ENCODE measurements at regions not wholly inside any gene's neighbourhood (a gene's known extent, or its start where the extent isn't known, plus 50 kb on each side); places are given as distances from the start of the nearest gene placed in this dataset.
"Not testable (repeated sequence)": the region's sequence is repeated elsewhere in the genome, so short reads cannot be mapped to it uniquely, and the experiment has no call there.

DNA sequence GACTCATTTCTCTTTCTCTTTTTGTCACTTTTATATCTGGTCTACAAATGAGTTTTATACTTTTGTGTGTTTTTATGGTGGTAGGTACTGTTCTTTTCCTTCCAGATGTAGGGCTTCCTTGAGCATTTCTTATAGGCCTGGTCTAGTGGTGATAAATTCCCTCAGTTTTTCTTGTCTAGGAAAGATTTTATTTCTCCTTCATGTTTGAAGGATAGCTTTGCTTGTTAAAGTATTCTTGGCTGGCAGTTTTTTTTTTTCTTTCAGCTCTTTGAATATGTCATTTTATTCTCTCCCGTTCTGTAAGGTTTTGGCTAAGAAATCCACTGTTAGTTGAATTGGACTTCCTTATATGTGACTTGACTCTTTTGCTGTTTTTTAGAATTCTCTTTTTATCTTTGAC, 292.7 kb downstream of the RPS24 start:
- DNase-seq = no peak

GRCh38 chr10:78327778-78328591, 294.3 kb downstream of the RPS24 start:
- no peak for DNase-seq

GRCh38 chr10:78328592-78329404, 295.1 kb downstream of the RPS24 start:
- no peak for DNase-seq

DNA sequence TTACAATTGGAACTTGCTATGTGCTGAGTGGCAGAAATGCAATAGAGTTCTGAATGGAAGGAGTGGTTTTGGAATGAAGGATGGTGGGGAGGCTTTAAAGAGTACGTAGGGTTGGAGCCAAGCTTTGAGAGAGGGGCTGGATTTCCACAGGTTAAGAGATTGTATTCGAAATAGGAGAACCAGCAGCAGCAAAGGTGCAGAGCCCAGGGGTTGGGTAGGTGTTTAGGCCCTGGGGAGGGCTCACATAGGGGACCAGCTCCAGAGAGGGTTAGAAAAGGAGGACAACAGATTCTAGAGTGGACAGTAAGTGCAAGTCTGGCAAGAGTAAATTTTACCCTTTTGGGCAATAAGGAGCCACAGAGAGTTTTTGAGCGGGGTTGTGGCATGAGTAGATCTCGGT, 297.2 kb downstream of the RPS24 start:
- DNase-seq = no peak

DNA sequence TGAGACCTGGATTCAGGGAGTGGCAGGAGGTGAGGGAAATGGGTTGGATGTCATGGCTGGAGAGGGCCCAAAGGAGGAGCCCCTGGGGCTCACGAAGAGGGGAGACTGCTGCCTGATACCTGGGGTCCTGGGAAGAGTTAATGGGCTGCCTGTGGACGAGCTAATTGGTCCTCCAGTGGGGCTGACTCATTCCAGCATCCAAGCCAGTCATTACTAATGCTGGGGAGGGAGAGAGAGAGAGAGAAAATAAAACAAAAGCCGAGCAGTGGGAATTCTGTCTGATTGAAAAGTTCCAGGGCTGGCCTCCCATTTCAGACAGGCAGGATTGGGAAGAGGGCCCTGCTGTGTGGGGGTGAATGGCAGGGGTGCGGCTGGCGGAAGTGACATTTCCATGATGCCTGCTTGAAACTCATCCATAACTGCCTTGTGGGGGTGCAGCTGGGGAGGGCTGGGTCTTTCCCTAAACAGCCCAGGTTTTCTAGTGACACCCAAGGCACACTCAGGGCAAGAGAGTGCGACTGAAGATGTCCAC, 297.8 kb downstream of the RPS24 start:
- DNase-seq = no peak

DNA sequence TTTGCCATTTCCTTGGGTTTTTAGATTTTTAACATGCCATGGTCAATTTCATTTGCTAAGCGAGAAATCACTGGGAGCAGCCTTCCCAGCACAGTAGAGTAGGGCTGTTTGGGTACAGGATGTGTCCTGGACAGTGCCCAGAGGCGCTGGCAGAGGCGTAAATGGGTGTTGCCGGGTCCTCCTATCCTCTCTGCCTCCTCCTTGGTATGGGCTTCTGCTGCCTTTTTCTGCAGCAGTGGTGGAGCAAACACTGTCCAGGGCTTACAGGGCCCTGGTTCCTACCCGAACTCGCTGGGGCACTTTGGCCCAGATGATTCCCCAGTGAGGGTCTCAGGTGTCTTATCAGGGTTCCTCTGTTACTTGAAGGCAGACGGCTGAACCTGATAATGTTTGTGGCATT, 298.3 kb downstream of the RPS24 start:
- no peak for DNase-seq

DNA sequence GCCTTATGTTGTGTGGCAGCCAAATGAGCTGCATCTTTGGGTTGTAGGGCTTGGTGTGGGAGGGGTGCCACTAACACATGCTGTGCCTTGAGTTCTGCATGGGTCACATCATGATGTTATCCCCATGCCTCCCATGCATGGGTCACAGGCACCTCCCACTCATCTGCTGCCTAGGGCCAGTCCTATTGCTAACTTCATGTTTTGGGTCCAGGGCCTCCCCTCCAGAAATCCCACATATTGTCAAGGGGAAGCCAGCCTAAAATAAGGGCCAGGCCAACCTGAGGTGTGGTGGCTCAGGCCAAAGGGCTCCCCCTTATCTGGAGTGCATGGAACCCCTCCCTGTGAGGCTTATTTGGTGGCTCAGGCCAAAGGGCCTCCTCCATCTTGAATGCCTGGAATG, 299.0 kb downstream of the RPS24 start:
- no peak for DNase-seq

DNA sequence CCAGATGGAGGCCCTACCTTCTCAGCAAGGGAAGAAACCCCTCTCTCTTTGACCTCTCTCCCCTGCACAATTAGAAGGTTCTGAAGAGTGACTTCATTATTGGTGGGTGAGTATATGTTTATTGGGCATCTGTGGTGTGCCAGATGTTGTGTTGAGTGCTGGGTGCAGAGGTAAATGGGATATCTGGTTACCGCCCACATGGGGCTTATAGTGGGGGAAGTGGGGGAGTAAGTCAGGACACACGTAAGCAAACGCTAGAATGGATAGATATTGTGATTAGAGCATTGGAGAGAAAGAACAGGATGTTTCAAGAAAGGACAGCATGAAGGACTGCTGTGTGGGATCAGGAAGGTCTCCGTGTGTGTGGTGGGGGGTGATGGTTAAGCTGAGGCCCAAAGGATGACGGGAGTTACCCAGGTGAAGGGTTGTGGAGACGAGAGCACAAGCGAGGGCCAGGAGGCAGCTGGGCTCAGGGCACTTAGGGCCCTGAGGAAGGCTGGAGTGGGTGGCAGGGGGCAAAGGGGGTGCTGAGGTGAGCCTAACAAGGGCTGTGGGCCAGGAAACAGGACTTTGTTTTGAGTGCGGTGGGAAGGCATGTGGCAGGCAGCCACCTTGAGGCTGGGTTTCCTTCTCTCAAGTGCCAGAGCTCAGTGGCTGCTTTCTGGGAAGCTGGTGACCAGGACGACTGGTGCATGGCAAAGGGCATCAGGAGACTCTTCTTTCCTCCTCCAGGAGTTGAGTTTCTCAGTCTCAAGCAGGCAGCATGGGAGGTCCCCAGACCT, 299.9 kb downstream of the RPS24 start:
- no peak for DNase-seq

- no peak for DNase-seq
Observed at GRCh38 chr10:78335371-78335690, 301.7 kb downstream of the RPS24 start.

DNA sequence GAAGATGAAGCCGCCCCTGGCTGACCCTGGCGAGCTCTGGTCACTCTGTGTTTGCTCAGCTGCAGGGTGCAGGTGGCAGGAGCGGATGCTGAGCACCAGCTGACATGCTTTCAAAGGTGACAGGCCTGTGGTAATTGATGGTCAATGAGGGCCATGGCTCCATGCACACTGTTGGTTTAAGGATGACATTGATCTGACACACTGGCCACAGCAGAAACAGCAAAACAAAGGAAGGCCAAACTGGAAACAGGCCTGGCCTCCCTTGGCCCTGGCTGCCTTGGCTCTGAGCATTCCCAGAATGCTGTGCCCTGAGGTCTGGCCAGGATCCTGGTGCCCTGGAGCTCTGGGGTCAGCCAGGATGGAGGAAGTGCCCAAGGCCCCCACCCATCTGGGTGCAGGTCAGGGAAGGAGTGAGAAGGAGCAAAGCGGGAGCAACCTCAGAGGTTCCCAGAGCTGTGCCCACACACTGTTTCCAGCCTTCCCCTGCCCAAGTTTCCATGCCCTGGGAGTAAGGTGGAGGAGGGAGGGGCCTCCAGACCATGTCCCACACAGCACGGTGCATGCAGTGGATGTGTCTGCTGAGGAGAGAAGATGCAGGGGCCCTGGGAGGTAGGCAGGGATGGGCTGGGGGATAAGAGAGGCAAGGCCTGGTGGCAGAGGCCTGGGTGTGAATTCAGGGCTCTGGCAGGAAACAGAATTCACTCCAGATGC, 302.2 kb downstream of the RPS24 start:
- no peak for DNase-seq

DNA sequence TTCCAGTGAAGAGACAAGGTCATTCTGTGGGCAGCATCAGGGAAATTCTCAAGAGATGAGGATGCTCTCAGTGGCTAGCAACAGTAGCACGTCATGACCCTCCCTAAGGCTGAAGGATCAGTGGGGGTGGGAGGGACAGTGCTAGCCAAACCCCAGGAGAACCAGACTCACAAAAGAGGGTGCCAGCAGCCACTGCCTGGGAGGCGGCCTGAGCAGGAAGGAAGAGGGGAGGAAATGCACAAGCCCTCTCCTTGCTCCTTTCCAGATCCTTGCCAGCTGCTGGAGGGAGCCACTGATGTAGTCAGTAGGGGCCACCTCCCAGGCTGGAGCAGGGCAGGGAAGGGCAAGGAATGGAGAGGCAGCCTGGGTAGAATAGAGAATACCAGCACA, 302.7 kb downstream of the RPS24 start:
- DNase-seq = no peak

GRCh38 chr10:78337016-78337415, 303.4 kb downstream of the RPS24 start:
- DNase-seq = no peak

- no peak for DNase-seq
Observed at GRCh38 chr10:78337646-78338391, 304.2 kb downstream of the RPS24 start.

DNA sequence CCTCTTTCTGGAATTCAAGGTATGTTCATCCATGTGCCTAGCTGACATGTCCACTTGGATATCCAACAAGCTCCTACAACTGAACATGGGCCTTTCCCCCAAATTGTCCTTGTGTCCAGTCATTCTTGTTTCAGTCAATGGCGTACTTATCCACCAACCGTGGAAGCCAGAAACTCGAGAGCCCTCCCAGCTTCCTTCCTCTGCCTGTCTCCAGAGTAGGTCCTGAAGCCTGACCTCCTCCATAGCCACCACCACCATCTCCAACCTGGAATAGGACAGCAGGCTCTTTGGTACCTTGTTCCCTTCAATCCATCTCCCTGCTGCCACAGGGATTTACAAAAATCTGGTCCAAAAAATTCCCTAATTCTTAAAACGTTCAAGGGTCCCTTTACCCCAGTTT, 305.1 kb downstream of the RPS24 start:
- DNase-seq = no peak

- DNase-seq = no peak
Observed at GRCh38 chr10:78339251-78339650, 305.6 kb downstream of the RPS24 start.

GRCh38 chr10:78341953-78342614, 308.4 kb downstream of the RPS24 start:
- peak; percentile 6 for DNase-seq

- DNase-seq = peak; percentile 5
Observed at GRCh38 chr10:78342827-78343653, 309.4 kb downstream of the RPS24 start.

- DNase-seq = peak; percentile 1
Observed at GRCh38 chr10:78344257-78344656, 310.6 kb downstream of the RPS24 start.

DNA sequence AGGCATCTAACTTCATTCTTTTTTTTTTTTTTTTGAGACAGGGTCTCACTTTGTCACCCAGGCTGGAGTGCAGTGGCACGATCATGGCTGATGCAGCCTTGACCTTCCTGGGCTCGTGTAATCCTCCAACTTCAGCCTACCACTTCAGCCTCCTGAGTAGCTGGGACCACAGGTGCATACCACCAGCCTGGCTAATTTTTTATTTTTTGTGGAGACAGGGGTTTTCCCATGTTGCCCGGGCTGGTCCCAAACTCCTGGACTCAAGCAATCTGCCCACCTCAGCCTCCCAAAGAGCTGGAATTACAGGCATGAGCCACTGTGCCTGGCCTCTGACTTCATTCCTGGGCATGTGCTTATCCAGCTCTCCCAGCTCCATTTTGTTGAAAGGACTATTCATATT, 311.9 kb downstream of the RPS24 start:
- not testable (repeated sequence) for DNase-seq

- DNase-seq = no peak
Observed at GRCh38 chr10:78346721-78347120, 313.1 kb downstream of the RPS24 start.

Measured in CD4-positive, alpha-beta T cell treated with Interleukin-15 for 1 hour (primary cell).